ENCODE measurements at regions not wholly inside any gene's neighbourhood (a gene's known extent, or its start where the extent isn't known, plus 50 kb on each side); places are given as distances from the start of the nearest gene placed in this dataset.

GRCh38 chr13:40158757-40159156, 503.3 kb downstream of the COG6 start:
- DNase-seq (ENCODE audit: low read depth in 4 of 4, low spot score in 3 of 4), result no peak

- DNase-seq (ENCODE audit: low read depth in 4 of 4, low spot score in 3 of 4), result no peak
These were observed 504.3 kb downstream of the COG6 start for GRCh38 chr13:40159736-40160135.

GRCh38 chr13:40160618-40161350, 505.3 kb downstream of the COG6 start:
- DNase-seq (ENCODE audit: low read depth in 4 of 4, low spot score in 3 of 4), result no peak

- DNase-seq (ENCODE audit: low read depth in 4 of 4, low spot score in 3 of 4), result no peak
These were observed 505.1 kb downstream of the FOXO1 start for GRCh38 chr13:40161351-40161810.

- peak in 2 of 4 donors; percentile 30 to 62 for DNase-seq (ENCODE audit: low read depth in 4 of 4, low spot score in 3 of 4)
These were observed 504.5 kb downstream of the FOXO1 start for GRCh38 chr13:40161931-40162330.

GRCh38 chr13:40163066-40164000, 503.1 kb downstream of the FOXO1 start:
- no peak for DNase-seq (ENCODE audit: low read depth in 4 of 4, low spot score in 3 of 4)

GRCh38 chr13:40164133-40164532, 502.3 kb downstream of the FOXO1 start:
- DNase-seq (ENCODE audit: low read depth in 4 of 4, low spot score in 3 of 4), result no peak

- no peak for DNase-seq (ENCODE audit: low read depth in 4 of 4, low spot score in 3 of 4)
These were observed 501.0 kb downstream of the FOXO1 start for GRCh38 chr13:40165316-40165932.

- no peak for DNase-seq (ENCODE audit: low read depth in 4 of 4, low spot score in 3 of 4)
These were observed 499.1 kb downstream of the FOXO1 start for GRCh38 chr13:40167327-40167726.

- DNase-seq (ENCODE audit: low read depth in 4 of 4, low spot score in 3 of 4), result no peak
These were observed 497.8 kb downstream of the FOXO1 start for GRCh38 chr13:40168425-40169166.

GRCh38 chr13:40169476-40169875, 497.0 kb downstream of the FOXO1 start:
- DNase-seq (ENCODE audit: low read depth in 4 of 4, low spot score in 3 of 4), result no peak

- no peak for DNase-seq (ENCODE audit: low read depth in 4 of 4, low spot score in 3 of 4)
These were observed 496.4 kb downstream of the FOXO1 start for GRCh38 chr13:40170091-40170490.

- no peak for DNase-seq (ENCODE audit: low read depth in 4 of 4, low spot score in 3 of 4)
These were observed 495.5 kb downstream of the FOXO1 start for GRCh38 chr13:40170982-40171381.

GRCh38 chr13:40171566-40171965, 494.9 kb downstream of the FOXO1 start:
- no peak for DNase-seq (ENCODE audit: low read depth in 4 of 4, low spot score in 3 of 4)

GRCh38 chr13:40172149-40172591, 494.3 kb downstream of the FOXO1 start:
- DNase-seq (ENCODE audit: low read depth in 4 of 4, low spot score in 3 of 4), result no peak

GRCh38 chr13:40172878-40173277, 493.6 kb downstream of the FOXO1 start:
- DNase-seq (ENCODE audit: low read depth in 4 of 4, low spot score in 3 of 4), result no peak

GRCh38 chr13:40175639-40176038, 490.8 kb downstream of the FOXO1 start:
- no peak for DNase-seq (ENCODE audit: low read depth in 4 of 4, low spot score in 3 of 4)

GRCh38 chr13:40176242-40176641, 490.2 kb downstream of the FOXO1 start:
- no peak for DNase-seq (ENCODE audit: low read depth in 4 of 4, low spot score in 3 of 4)

GRCh38 chr13:40178130-40178529, 488.3 kb downstream of the FOXO1 start:
- DNase-seq (ENCODE audit: low read depth in 4 of 4, low spot score in 3 of 4), result no peak

Measured in right renal pelvis (tissue), 4 donors.